Liver (tissue), 8 donors: ENCODE measurements at regions not wholly inside any gene's neighbourhood (a gene's known extent, or its start where the extent isn't known, plus 50 kb on each side); places are given as distances from the start of the nearest gene placed in this dataset.

Experiments used
- DNase-seq: peaks from one replicate; pipeline ENCODE4 v3.0.0-alpha.2; 2017; ENCODE audit warnings: low spot score
- H3K27ac ChIP-seq, 2 donors: one replicate each; pipeline ENCODE4 v1.7.0; 2013; ENCODE audit warnings: inconsistent platforms in 2 of 2, low read length in 2 of 2, control low read depth in 1 of 2, low read depth in 1 of 2, mild to moderate bottlenecking in 1 of 2
- H3K27me3 ChIP-seq, 4 donors: one replicate each; pipeline versions ENCODE4 v1.6.1 to v1.7.0; 2013; ENCODE audit warnings: low read length in 3 of 4, inconsistent platforms in 1 of 4, mild to moderate bottlenecking in 1 of 4, moderate library complexity in 1 of 4; ENCODE audit not compliant: control insufficient read depth in 4 of 4, insufficient read depth in 4 of 4
- H3K36me3 ChIP-seq, 4 donors: one replicate each; pipeline versions ENCODE4 v1.6.1 to v1.7.0; 2013; ENCODE audit warnings: low read length in 3 of 4, mild to moderate bottlenecking in 3 of 4, low read depth in 1 of 4, moderate library complexity in 1 of 4; ENCODE audit not compliant: control insufficient read depth in 4 of 4, insufficient read depth in 3 of 4
- H3K4me1 ChIP-seq, 4 donors: one replicate each; pipeline versions ENCODE4 v1.6.1 to v1.7.0; 2013; ENCODE audit warnings: low read length in 3 of 4, mild to moderate bottlenecking in 3 of 4, moderate library complexity in 1 of 4; ENCODE audit not compliant: control insufficient read depth in 4 of 4, insufficient read depth in 4 of 4
- H3K4me3 ChIP-seq, 3 donors: one replicate each; pipeline versions ENCODE4 v1.6.1 to v1.7.0; 2013; ENCODE audit warnings: low read length in 3 of 3, control low read depth in 1 of 3, low read depth in 1 of 3, mild to moderate bottlenecking in 1 of 3
- H3K9ac ChIP-seq, 2 donors: one replicate each; pipeline ENCODE4 v1.7.0; 2013; ENCODE audit warnings: low read length in 2 of 2, mild to moderate bottlenecking in 2 of 2, moderate library complexity in 2 of 2, control low read depth in 1 of 2, low read depth in 1 of 2
- H3K9me3 ChIP-seq, 4 donors: one replicate each; pipeline versions ENCODE4 v1.6.1 to v1.7.0; 2013; ENCODE audit warnings: low read length in 3 of 4; ENCODE audit not compliant: control insufficient read depth in 4 of 4
- FOXA1 ChIP-seq: IDR thresholded peaks from 2 replicates; pipeline ENCODE4 v1.6.1; 2016; ENCODE audit warnings: antibody characterized with exemption
- FOXA2 ChIP-seq: IDR thresholded peaks from 2 replicates; pipeline ENCODE4 v1.6.1; 2016; ENCODE audit warnings: antibody characterized with exemption
- HNF4A ChIP-seq, 2 donors: conservative IDR thresholded peaks; 2 replicates each; pipeline ENCODE4 v1.6.1; 2016; ENCODE audit warnings: antibody characterized with exemption in 2 of 2, mild to moderate bottlenecking in 2 of 2
- HNF4G ChIP-seq: IDR thresholded peaks from 2 replicates; pipeline ENCODE4 v1.6.1; 2016; ENCODE audit warnings: antibody characterized with exemption
- MAX ChIP-seq: IDR thresholded peaks from 2 replicates; pipeline ENCODE4 v1.6.1; 2016; ENCODE audit warnings: antibody characterized with exemption
- NR2F2 ChIP-seq: IDR thresholded peaks from 2 replicates; pipeline ENCODE4 v1.6.1; 2016; ENCODE audit warnings: antibody characterized with exemption
- RAD21 ChIP-seq, 2 donors: IDR thresholded peaks; 2 replicates each; pipeline ENCODE4 v1.6.1; 2016; ENCODE audit warnings: antibody characterized with exemption in 2 of 2, mild to moderate bottlenecking in 2 of 2
- TAF1 ChIP-seq: conservative IDR thresholded peaks from 2 replicates; pipeline ENCODE4 v1.6.1; 2016; ENCODE audit warnings: antibody characterized with exemption, mild to moderate bottlenecking
- WGBS: extraction: QIAGEN DNeasy Blood & Tissue Kit; methylation state at CpG from one replicate; pipeline ENCODE4 v1.1.7; 2013; 5-methylcytosine and 5-hydroxymethylcytosine counted together
- TF ChIP-seq, protein P1 (sequence below): fragments of 150-350 bp; IDR thresholded peaks from 2 replicates; pipeline ENCODE4 v1.5.1; 2017; ENCODE audit warnings: improper control_type of control experiment, low read depth, low read length; ENCODE audit not compliant: missing input control
- TF ChIP-seq, protein P2 (sequence below): IDR thresholded peaks from 2 replicates; pipeline ENCODE4 v1.6.1; 2016; ENCODE audit warnings: antibody characterized with exemption
- donor health status: healthy.
- donor health status: healthy.
- donor health status: healthy.
- donor health status: healthy.
- donor health status: healthy.

DNA sequence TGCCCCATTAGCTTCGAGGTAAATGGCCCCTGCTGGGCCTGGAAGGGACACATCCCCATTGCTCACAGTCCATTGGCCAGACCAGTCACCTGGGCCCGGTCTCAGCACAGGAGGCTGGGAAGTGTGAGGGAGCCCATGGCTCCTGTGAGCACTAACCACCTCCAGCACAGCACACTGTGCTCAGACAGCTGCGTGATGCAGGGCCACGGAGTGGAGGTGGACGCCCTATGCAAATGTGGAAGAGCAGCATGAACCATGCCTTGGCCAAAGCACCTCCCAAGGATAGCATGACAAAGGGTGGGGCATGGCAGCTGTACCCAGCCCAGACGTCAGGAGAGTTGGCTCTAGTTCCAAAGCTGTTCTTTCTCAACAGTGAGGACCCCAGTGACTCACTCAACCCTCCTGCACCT is 120.1 kb upstream of the ZMIZ1 start (continued):
- TF ChIP-seq, protein P1, sequence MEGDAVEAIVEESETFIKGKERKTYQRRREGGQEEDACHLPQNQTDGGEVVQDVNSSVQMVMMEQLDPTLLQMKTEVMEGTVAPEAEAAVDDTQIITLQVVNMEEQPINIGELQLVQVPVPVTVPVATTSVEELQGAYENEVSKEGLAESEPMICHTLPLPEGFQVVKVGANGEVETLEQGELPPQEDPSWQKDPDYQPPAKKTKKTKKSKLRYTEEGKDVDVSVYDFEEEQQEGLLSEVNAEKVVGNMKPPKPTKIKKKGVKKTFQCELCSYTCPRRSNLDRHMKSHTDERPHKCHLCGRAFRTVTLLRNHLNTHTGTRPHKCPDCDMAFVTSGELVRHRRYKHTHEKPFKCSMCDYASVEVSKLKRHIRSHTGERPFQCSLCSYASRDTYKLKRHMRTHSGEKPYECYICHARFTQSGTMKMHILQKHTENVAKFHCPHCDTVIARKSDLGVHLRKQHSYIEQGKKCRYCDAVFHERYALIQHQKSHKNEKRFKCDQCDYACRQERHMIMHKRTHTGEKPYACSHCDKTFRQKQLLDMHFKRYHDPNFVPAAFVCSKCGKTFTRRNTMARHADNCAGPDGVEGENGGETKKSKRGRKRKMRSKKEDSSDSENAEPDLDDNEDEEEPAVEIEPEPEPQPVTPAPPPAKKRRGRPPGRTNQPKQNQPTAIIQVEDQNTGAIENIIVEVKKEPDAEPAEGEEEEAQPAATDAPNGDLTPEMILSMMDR: no peak
- no peak for TF ChIP-seq FOXA1
- no peak for TF ChIP-seq HNF4G
- no peak for TF ChIP-seq RAD21 (IDR thresholded peaks at IDR 0.05)
- no peak for TF ChIP-seq FOXA2

DNA sequence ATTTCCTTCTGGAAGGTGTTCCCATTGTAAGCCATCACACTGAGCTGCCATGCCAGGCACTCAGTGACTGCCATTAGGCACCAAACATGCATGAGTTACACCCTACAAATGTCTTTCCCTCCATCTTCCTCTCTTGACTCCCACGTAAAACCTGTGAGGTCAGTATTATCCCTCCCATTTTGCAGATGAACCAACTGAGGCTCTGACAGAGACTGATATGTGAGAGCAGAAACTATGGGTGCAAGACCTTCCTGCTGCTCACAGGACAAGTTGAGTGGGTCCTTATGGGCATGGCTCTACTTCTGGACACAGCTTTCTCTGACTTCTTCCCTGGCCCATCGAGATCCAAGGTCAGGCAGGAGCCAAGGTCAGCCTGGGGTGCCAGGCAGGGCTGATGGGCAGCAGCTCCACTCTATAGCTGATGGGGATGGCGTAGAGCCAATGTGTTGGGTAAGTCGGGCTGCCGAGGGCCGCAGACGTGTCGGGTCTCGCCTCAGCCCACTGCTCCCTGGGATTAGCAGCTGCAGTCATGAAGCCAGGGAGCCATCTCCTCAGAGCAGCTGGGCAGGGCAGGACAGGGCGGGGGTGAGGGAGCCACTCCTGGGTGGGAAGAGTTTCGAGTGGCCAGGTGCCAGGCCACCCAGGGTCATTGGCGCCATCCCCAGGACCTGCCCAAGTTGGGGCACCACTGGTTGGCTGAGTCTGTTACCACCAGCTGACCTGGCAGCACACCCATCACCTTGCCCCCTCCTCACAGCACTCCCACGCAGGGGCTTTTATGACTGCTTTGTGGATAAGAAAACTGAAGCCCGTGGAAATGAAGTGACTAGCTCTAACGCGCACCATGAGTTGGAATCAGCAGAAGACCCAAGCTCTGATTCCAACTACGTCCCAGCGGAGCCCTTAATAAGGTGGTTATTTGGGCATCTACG is 117.8 kb upstream of the ZMIZ1 start:
- WGBS: 91% methylated on average over 19 of the region's 19 CpGs
- DNase-seq: no peak
- H3K9me3 ChIP-seq: no peaks in the 10 kb centered on the region
- no peak overlapping the region for H3K9ac ChIP-seq
- H3K27me3 ChIP-seq: no peaks in the 10 kb centered on the region
- H3K4me1 ChIP-seq: no peaks in the 10 kb centered on the region
- no peak overlapping the region for H3K27ac ChIP-seq
- no peak overlapping the region for H3K4me3 ChIP-seq
- H3K36me3 ChIP-seq: no peaks in the 10 kb centered on the region
- no peak for TF ChIP-seq HNF4A (conservative IDR thresholded peaks at IDR 0.05)

- no peak overlapping the region for H3K9ac ChIP-seq
- H3K4me3 ChIP-seq: no peak overlapping the region
- no peaks in the 10 kb centered on the region for H3K9me3 ChIP-seq
- H3K27ac ChIP-seq: no peak overlapping the region
- no peak for TF ChIP-seq MAX
- TF ChIP-seq FOXA2: no peak
- H3K4me1 ChIP-seq: no peaks in the 10 kb centered on the region
- WGBS: 80% methylated on average over 4 of the region's 4 CpGs
- no peak for DNase-seq
- no peaks in the 10 kb centered on the region for H3K36me3 ChIP-seq
- H3K27me3 ChIP-seq: no peaks in the 10 kb centered on the region
Observed at GRCh38 chr10:78952030-78952429, 116.7 kb upstream of the ZMIZ1 start.

DNA sequence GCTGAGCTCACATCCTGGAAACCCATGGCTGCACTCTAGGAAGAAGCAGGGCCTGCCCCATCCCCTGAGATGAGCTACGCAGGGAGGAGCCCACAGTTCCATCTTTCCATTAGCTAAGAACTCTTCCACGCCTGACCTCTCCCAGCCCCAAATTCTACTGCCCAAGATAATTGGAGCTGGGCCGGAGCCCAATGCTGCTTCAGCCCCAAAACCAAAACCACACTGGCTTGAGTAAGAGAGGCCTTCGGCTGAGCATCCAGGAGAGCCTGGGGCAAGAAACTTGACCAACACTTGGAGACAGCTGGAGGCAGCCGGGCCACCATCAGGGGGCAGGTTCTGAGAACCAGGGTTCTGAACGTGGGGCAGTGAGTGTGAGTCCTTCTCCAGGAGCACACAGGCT is 116.1 kb upstream of the ZMIZ1 start:
- no peaks in the 10 kb centered on the region for H3K27me3 ChIP-seq
- no peaks in the 10 kb centered on the region for H3K36me3 ChIP-seq
- no peak overlapping the region for H3K4me3 ChIP-seq
- no peaks in the 10 kb centered on the region for H3K9me3 ChIP-seq
- no peak overlapping the region for H3K9ac ChIP-seq
- H3K4me1 ChIP-seq: no peaks in the 10 kb centered on the region
- no peak overlapping the region for H3K27ac ChIP-seq
- TF ChIP-seq HNF4A (conservative IDR thresholded peaks at IDR 0.05) (no peak), NR2F2 (no peak), TAF1 (no peak)
- TF ChIP-seq, protein P2, sequence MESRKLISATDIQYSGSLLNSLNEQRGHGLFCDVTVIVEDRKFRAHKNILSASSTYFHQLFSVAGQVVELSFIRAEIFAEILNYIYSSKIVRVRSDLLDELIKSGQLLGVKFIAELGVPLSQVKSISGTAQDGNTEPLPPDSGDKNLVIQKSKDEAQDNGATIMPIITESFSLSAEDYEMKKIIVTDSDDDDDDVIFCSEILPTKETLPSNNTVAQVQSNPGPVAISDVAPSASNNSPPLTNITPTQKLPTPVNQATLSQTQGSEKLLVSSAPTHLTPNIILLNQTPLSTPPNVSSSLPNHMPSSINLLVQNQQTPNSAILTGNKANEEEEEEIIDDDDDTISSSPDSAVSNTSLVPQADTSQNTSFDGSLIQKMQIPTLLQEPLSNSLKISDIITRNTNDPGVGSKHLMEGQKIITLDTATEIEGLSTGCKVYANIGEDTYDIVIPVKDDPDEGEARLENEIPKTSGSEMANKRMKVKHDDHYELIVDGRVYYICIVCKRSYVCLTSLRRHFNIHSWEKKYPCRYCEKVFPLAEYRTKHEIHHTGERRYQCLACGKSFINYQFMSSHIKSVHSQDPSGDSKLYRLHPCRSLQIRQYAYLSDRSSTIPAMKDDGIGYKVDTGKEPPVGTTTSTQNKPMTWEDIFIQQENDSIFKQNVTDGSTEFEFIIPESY: no peak
- WGBS: 83% methylated on average over 6 of the region's 6 CpGs
- DNase-seq: no peak
